HEK293T (cell line): ENCODE measurements at regions not wholly inside any gene's neighbourhood (a gene's known extent, or its start where the extent isn't known, plus 50 kb on each side); places are given as distances from the start of the nearest gene placed in this dataset.

Experiments used
- CTCF ChIA-PET: fragments of 350-600 bp; formaldehyde crosslinking; extraction: SDS; loops from one replicate; lab custom pipeline; 2021; ENCODE audit warnings: antibody characterized with exemption, inconsistent platforms; lab: Yijun Ruan, JAX
- POLR2A ChIA-PET: fragments of 350-600 bp; formaldehyde crosslinking; extraction: SDS; loops from one replicate; lab custom pipeline; 2020; ENCODE audit warnings: antibody characterized with exemption, inconsistent platforms; lab: Yijun Ruan, JAX
- DNase-seq: peaks from one replicate; pipeline ENCODE4 v3.0.0; 2012; ENCODE audit warnings: mixed read lengths; ENCODE audit errors: extremely low spot score
- ARNT ChIP-seq: fragments of 450-650 bp; IDR thresholded peaks from 2 replicates; pipeline ENCODE4 v1.6.1; 2017; ENCODE audit warnings: mild to moderate bottlenecking
- BHLHE40 ChIP-seq: fragments of 450-650 bp; IDR thresholded peaks from 2 replicates; pipeline ENCODE4 v1.6.1; 2016; ENCODE audit warnings: mild to moderate bottlenecking, moderate library complexity, borderline replicate concordance
- CTBP1 ChIP-seq: fragments of 450-650 bp; IDR thresholded peaks from 2 replicates; pipeline ENCODE4 v1.6.1; 2016; ENCODE audit warnings: borderline replicate concordance
- ELF4 ChIP-seq: fragments of 450-650 bp; IDR thresholded peaks from 2 replicates; pipeline ENCODE4 v1.6.1; 2017; ENCODE audit warnings: antibody characterized with exemption
- FOXA1 ChIP-seq: fragments of 450-650 bp; IDR thresholded peaks from 2 replicates; pipeline ENCODE4 v1.6.1; 2016; ENCODE audit warnings: mild to moderate bottlenecking
- FOXK2 ChIP-seq: fragments of 450-650 bp; IDR thresholded peaks from 2 replicates; pipeline ENCODE4 v1.6.1; 2016; ENCODE audit warnings: mild to moderate bottlenecking
- FOXM1 ChIP-seq: fragments of 450-650 bp; IDR thresholded peaks from 2 replicates; pipeline ENCODE4 v1.6.1; 2017; ENCODE audit warnings: mild to moderate bottlenecking, borderline replicate concordance
- HDGF ChIP-seq: fragments of 450-650 bp; IDR thresholded peaks from 2 replicates; pipeline ENCODE4 v1.6.1; 2017; ENCODE audit warnings: antibody characterized with exemption, borderline replicate concordance
- L3MBTL2 ChIP-seq: fragments of 450-650 bp; conservative IDR thresholded peaks from 2 replicates; pipeline ENCODE4 v1.6.1; 2016; ENCODE audit warnings: mild to moderate bottlenecking
- LEF1 ChIP-seq: fragments of 450-650 bp; IDR thresholded peaks from 2 replicates; pipeline ENCODE4 v1.6.1; 2017; ENCODE audit warnings: mild to moderate bottlenecking, borderline replicate concordance
- NFRKB ChIP-seq: fragments of 450-650 bp; IDR thresholded peaks from 2 replicates; pipeline ENCODE4 v1.6.1; 2016; ENCODE audit warnings: mild to moderate bottlenecking, moderate library complexity
- SP1 ChIP-seq: fragments of 450-650 bp; IDR thresholded peaks from 2 replicates; pipeline ENCODE4 v1.6.1; 2017
- SUZ12 ChIP-seq: fragments of 450-650 bp; IDR thresholded peaks from 2 replicates; pipeline ENCODE4 v1.6.1; 2016; ENCODE audit warnings: mild to moderate bottlenecking
- TARDBP ChIP-seq: fragments of 450-650 bp; IDR thresholded peaks from 2 replicates; pipeline ENCODE4 v1.6.1; 2016
- ZNF384 ChIP-seq: fragments of 450-650 bp; IDR thresholded peaks from 2 replicates; pipeline ENCODE4 v1.6.1; 2016
- TF ChIP-seq, protein P1 (sequence below): fragments of 450-650 bp; IDR thresholded peaks from 2 replicates; pipeline ENCODE4 v1.6.1; 2016

DNA sequence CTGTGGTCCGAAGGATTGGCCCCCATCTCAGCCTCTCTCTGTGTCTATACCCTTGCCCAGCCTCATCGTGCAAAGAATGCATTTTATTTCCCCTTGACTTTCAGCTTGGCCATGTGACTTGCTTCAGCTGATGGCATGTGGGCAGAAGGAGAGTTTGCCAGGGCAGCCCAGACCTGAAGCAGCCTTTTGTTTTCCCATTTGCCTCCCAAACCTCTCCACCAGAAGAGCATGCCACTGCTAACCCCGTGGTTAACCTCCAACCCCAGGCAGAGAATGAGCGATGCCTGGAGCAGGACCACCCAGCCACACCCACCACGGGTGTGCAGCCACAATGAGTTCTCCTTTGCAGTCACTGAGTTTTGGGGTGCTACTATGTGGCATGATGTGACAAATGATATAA is 136.4 kb downstream of the SETD4 start:
- TF ChIP-seq BHLHE40 = no peak
- no peak for TF ChIP-seq SUZ12
- TF ChIP-seq CTBP1 = no peak
- no peak for TF ChIP-seq HDGF
- ChIA-PET POLR2A (no interaction called here), CTCF (no interaction called here)
- DNase-seq = no peak

DNA sequence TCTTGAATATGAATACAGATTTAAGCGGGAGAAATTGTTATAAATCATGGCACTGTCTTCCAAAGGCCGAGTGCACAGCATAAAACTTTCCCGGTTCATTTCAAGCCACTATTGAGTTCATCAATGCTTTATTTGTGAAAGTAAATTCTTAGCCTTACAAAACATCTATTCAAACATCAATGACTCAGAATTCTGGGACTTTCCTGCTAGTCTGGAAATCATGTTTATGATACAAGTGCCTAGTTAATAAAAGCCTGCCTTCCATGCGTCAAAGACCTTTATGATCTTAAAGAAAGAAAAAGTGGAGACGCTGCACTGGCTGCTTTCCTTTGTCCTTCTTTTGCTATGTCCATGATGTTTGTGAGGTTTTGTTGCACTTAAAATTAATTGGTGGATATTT is 137.7 kb downstream of the SETD4 start:
- no peak for TF ChIP-seq LEF1
- TF ChIP-seq ARNT = no peak
- TF ChIP-seq FOXM1 = no peak
- no peak for TF ChIP-seq HDGF
- TF ChIP-seq, protein P1, sequence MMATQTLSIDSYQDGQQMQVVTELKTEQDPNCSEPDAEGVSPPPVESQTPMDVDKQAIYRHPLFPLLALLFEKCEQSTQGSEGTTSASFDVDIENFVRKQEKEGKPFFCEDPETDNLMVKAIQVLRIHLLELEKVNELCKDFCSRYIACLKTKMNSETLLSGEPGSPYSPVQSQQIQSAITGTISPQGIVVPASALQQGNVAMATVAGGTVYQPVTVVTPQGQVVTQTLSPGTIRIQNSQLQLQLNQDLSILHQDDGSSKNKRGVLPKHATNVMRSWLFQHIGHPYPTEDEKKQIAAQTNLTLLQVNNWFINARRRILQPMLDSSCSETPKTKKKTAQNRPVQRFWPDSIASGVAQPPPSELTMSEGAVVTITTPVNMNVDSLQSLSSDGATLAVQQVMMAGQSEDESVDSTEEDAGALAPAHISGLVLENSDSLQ = no peak
- TF ChIP-seq FOXK2 = no peak
- TF ChIP-seq ELF4 = no peak
- no peak for TF ChIP-seq SP1
- CTCF ChIA-PET = no interaction called here
- POLR2A ChIA-PET = no interaction called here
- DNase-seq = no peak

DNA sequence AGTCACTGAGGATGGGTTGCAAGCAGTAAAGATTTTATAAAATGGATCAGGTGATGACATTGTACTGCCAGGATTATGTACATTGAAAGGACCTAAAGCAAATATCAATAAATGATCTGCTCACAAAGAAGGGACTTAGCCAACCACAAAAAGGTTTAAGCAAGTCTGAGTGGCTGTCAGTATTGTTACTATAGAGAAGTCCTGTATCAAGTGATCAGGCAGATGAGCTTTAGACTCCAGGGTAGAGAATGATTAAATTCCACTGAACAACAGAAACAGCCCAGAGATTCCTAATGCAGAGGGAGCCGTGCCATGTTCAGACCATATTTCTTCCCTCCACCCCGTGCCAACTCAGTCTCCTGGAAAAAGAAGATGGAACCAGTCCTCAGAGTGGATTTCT is 138.9 kb downstream of the SETD4 start:
- POLR2A ChIA-PET = no interaction called here
- CTCF ChIA-PET = interaction anchor here (0.5 kb wide), 1 partner anchor 14 kb away, joined by 3 read pairs; no protein-coding TSS in a partner anchor
- no peak for DNase-seq
- TF ChIP-seq ZNF384 (no peak), ELF4 (no peak), NFRKB (no peak), ARNT (no peak), L3MBTL2 (no peak), FOXA1 (no peak), CTBP1 (no peak), LEF1 (no peak), FOXK2 (no peak), HDGF (no peak), TARDBP (no peak), SUZ12 (no peak), FOXM1 (no peak), SP1 (no peak), BHLHE40 (no peak)
- TF ChIP-seq, protein P1 = no peak

DNA sequence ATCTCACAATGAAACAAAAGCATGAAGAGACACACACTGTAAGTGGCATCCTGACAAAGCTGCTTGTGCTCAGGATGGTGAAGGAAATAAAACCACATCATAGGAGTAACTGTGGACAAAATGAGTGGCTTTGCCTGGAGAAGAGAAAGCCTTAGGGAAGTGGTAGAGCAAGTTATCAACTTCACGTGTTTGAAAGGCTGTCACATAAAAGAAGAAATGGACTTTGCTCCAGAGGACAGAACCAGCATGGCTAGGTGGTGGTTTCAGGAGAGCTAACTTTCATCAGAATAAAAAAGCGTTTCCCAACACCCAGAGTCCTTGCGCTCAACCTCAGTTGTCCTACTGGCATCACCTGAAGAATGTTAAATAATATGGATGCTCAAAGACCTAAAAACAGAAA is 139.9 kb downstream of the SETD4 start:
- ChIA-PET CTCF (no interaction called here), POLR2A (no interaction called here)
- TF ChIP-seq FOXM1 (no peak), ELF4 (no peak), FOXK2 (no peak), NFRKB (no peak), CTBP1 (no peak), L3MBTL2 (no peak), HDGF (no peak)
- TF ChIP-seq, protein P1 = no peak
- DNase-seq = no peak

DNA sequence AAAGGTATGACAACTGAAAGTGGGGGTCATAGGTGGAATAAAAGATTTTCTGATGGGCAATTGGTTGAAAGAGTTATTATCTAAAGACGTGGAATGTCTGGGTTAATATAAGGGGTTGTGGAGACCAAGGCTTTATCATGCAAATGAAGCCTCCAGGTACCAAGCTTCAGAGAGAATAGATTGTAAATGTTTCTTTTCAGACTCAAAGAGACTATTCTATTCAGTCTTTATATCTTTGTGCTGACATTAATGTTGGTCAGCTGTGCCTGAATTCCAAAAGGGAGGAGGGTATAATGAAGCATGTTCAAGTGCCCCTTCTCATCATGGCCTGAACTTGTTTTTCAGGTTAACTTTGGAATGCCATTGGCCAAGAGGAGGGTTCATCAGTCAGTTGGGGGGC is 145.3 kb downstream of the SETD4 start:
- TF ChIP-seq ARNT (no peak), LEF1 (no peak), FOXM1 (no peak), L3MBTL2 (no peak), BHLHE40 (no peak), CTBP1 (no peak), HDGF (no peak)
- no peak for DNase-seq
- POLR2A ChIA-PET = no interaction called here
- CTCF ChIA-PET = no interaction called here

DNA sequence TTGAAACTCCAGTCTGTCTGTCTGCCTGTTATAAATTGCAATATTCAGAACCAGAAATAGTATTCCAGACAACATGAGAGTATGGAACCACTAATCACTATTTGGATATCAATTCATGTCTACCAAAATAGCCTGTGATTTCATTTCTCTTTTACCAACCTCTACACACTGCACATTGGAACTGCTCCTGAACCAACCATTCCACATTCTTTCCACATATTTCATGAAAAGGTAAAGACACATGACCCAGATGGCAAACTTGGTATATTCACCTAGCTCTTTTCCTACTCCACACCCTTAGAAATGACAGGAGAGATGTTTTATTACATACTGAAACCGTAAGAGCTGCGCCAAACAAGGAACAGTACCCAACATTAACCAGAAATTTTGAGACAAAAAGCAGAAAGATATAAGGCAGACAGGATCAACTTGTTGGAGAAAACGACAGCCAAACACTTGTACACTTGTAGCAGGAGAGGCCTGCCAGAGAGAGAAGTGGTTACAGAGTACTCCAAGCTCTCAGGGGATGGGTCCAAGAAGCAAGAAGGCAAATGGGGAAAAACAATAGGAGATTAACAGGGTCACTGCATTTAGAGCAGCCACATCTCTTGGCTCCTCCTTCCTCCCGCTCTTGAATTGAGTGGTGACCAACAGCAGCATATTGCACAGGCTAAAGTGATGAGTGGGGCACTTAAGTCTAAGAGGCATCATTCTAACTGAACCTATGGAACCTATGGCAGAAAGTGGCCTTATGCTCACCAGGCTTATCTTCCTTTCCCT is 148.7 kb downstream of the SETD4 start:
- POLR2A ChIA-PET = no interaction called here
- no peak for DNase-seq
- TF ChIP-seq FOXA1 (no peak), HDGF (no peak), ZNF384 (no peak), ELF4 (no peak), SP1 (no peak), L3MBTL2 (no peak), CTBP1 (no peak), FOXM1 (no peak), SUZ12 (no peak), NFRKB (no peak), FOXK2 (no peak), TARDBP (no peak)
- TF ChIP-seq, protein P1 = no peak
- CTCF ChIA-PET = interaction anchor here (0.6 kb wide), 1 partner anchor 545 kb away, joined by 3 read pairs; no protein-coding TSS in a partner anchor
